A549 (cell line): ENCODE measurements at regions not wholly inside any gene's neighbourhood (a gene's known extent, or its start where the extent isn't known, plus 50 kb on each side); places are given as distances from the start of the nearest gene placed in this dataset.

Source experiments
- ATAC-seq, 2 experiments: fragments of 200-7000 bp in 1 of 2; fragments of >200 bp in 1 of 2; cut with Nextera tagmentation in 1 of 2; cut with Tn5 transposase in 1 of 2; 3 replicates each; pipeline versions ENCODE4 v1.8.0 to v1.9.1; 2018 to 2020; ENCODE audit warnings: mild to moderate bottlenecking in 1 of 2, moderate library complexity in 1 of 2
- CTCF ChIA-PET: fragments of 300-600 bp; sonication (Branson Sonifier 250); formaldehyde crosslinking; extraction: SDS; loops from one replicate; lab custom pipeline; 2021; ENCODE audit warnings: antibody characterized with exemption, inconsistent platforms; lab: Yijun Ruan, JAX
- POLR2A ChIA-PET: fragments of 350-600 bp; formaldehyde crosslinking; extraction: SDS; loops from one replicate; lab custom pipeline; 2021; ENCODE audit warnings: antibody characterized with exemption, inconsistent platforms; lab: Yijun Ruan, JAX
- DNase-seq, 2 experiments: peaks; one replicate each; pipeline versions ENCODE4 v3.0.0 to v3.0.0-alpha.2; 2011 to 2016; ENCODE audit warnings: low read depth in 1 of 2, low spot score in 1 of 2
- FAIRE-seq: peaks from 2 replicates; lab custom pipeline; 2011; peaks lifted over from hg19 to GRCh38; lab: Jason Lieb, UNC
- H3K27ac ChIP-seq, 2 experiments: fragments of >200 bp; sonication (Bioruptor Twin); formaldehyde crosslinking; 3 replicates each; pipeline ENCODE4 v1.5.1; 2016 to 2017
- H3K4me1 ChIP-seq: fragments of >200 bp; sonication (Bioruptor Twin); formaldehyde crosslinking; 3 replicates; pipeline ENCODE4 v1.6.1; 2016
- H3K4me2 ChIP-seq: fragments of >200 bp; sonication (Bioruptor Twin); formaldehyde crosslinking; 3 replicates; pipeline ENCODE4 v1.6.1; 2016
- H3K4me3 ChIP-seq: fragments of >200 bp; sonication (Bioruptor Twin); formaldehyde crosslinking; 3 replicates; pipeline ENCODE4 v1.5.1; 2016
- H3K9me3 ChIP-seq: fragments of >200 bp; sonication (Bioruptor Twin); formaldehyde crosslinking; 3 replicates; pipeline ENCODE4 v1.6.1; 2016
- BCL3 ChIP-seq: fragments of >200 bp; sonication (Bioruptor Twin); formaldehyde crosslinking; IDR thresholded peaks from 3 replicates; pipeline ENCODE4 v1.6.1; 2016
- BHLHE40 ChIP-seq: IDR thresholded peaks from 2 replicates; pipeline ENCODE4 v1.6.1; 2012; ENCODE audit warnings: low read depth, low read length, inconsistent platforms
- CEBPB ChIP-seq, 2 experiments: fragments of >200 bp in 1 of 2; sonication (Bioruptor Twin) in 1 of 2; formaldehyde crosslinking in 1 of 2; IDR thresholded peaks; 2 replicates each; pipeline ENCODE4 v1.6.1; 2012 to 2016
- E2F6 ChIP-seq: IDR thresholded peaks from 2 replicates; pipeline ENCODE4 v1.6.1; 2012; ENCODE audit warnings: low read depth, borderline replicate concordance
- EHF ChIP-seq: fragments of 250-450 bp; sonication (Bioruptor Pico); IDR thresholded peaks from 2 replicates; pipeline ENCODE4 v1.5.0; 2020; ENCODE audit warnings: mild to moderate bottlenecking
- EHMT2 ChIP-seq: fragments of 200-600 bp; sonication (generic); IDR thresholded peaks from 2 replicates; pipeline ENCODE4 v1.6.1; 2016; ENCODE audit warnings: antibody characterized with exemption, low read depth, mild to moderate bottlenecking, moderate library complexity
- EP300 ChIP-seq, 2 experiments: fragments of >200 bp; sonication (Bioruptor Twin); formaldehyde crosslinking; IDR thresholded peaks; 2 replicates in 1 of 2; 3 replicates in 1 of 2; pipeline ENCODE4 v1.6.1; 2016 to 2017
- FOSB ChIP-seq: fragments of 250-450 bp; sonication (Bioruptor Pico); IDR thresholded peaks from 2 replicates; pipeline ENCODE4 v1.5.0; 2020; ENCODE audit warnings: mild to moderate bottlenecking, moderate library complexity
- HES2 ChIP-seq: fragments of >200 bp; sonication (Bioruptor Twin); formaldehyde crosslinking; IDR thresholded peaks from 2 replicates; pipeline ENCODE4 v1.6.1; 2016
- HMGXB4 ChIP-seq: fragments of 250-450 bp; sonication (Bioruptor Pico); IDR thresholded peaks from 2 replicates; pipeline ENCODE4 v1.5.0; 2021; ENCODE audit warnings: mild to moderate bottlenecking, moderate library complexity, borderline replicate concordance
- HOXB13 ChIP-seq: fragments of 250-450 bp; sonication (Bioruptor Pico); IDR thresholded peaks from 2 replicates; pipeline ENCODE4 v1.5.0; 2020; ENCODE audit warnings: low read depth, mild to moderate bottlenecking, moderate library complexity
- JUN ChIP-seq, 2 experiments: fragments of >200 bp; sonication (Bioruptor Twin); formaldehyde crosslinking; IDR thresholded peaks; 2 replicates in 1 of 2; 3 replicates in 1 of 2; pipeline ENCODE4 v1.6.1; 2016 to 2017
- KDM1A ChIP-seq: fragments of 200-600 bp; sonication (generic); IDR thresholded peaks from 2 replicates; pipeline ENCODE4 v1.6.1; 2016; ENCODE audit warnings: low read depth, mild to moderate bottlenecking
- KDM5A ChIP-seq: fragments of 200-600 bp; sonication (generic); IDR thresholded peaks from 2 replicates; pipeline ENCODE4 v1.6.1; 2016; ENCODE audit warnings: antibody characterized with exemption, mild to moderate bottlenecking
- MAX ChIP-seq: IDR thresholded peaks from 2 replicates; pipeline ENCODE4 v1.6.1; 2012
- NPAS2 ChIP-seq: fragments of 250-450 bp; sonication (Bioruptor Pico); IDR thresholded peaks from 2 replicates; pipeline ENCODE4 v1.8.0; 2022; ENCODE audit warnings: mild to moderate bottlenecking, moderate library complexity, borderline replicate concordance
- NR3C1 ChIP-seq: fragments of >200 bp; sonication (Bioruptor Twin); formaldehyde crosslinking; IDR thresholded peaks from 3 replicates; pipeline ENCODE4 v1.6.1; 2017
- PBX3 ChIP-seq: IDR thresholded peaks from 2 replicates; pipeline ENCODE4 v1.6.1; 2012
- RCOR1 ChIP-seq: fragments of 150-350 bp; IDR thresholded peaks from 2 replicates; pipeline ENCODE4 v1.6.1; 2014; ENCODE audit warnings: antibody characterized with exemption, low read length, low read depth
- RNF2 ChIP-seq: fragments of 200-600 bp; sonication (generic); IDR thresholded peaks from 2 replicates; pipeline ENCODE4 v1.6.1; 2016; ENCODE audit warnings: low read depth, mild to moderate bottlenecking, antibody characterized with exemption, moderate library complexity, borderline replicate concordance
- SMC3 ChIP-seq: fragments of >200 bp; sonication (Bioruptor Twin); formaldehyde crosslinking; IDR thresholded peaks from 3 replicates; pipeline ENCODE4 v1.6.1; 2018; ENCODE audit warnings: inconsistent platforms
- TP53 ChIP-seq: fragments of 250-450 bp; sonication (Bioruptor Pico); IDR thresholded peaks from 2 replicates; pipeline ENCODE4 v1.5.0; 2021; ENCODE audit warnings: mild to moderate bottlenecking, moderate library complexity
- ZFP36 ChIP-seq: fragments of 450-650 bp; IDR thresholded peaks from 2 replicates; pipeline ENCODE4 v1.6.1; 2014; ENCODE audit warnings: borderline replicate concordance; ENCODE audit not compliant: partially characterized antibody
- WGBS: methylation state at CpG from one replicate; pipeline ENCODE4 v1.1.6; 2017; ENCODE audit errors: missing lambda C conversion rate; 5-methylcytosine and 5-hydroxymethylcytosine counted together

- TF ChIP-seq ZFP36 (no peak), EHF (CRISPR knock-in tag) (no peak), KDM1A (no peak)
- Histone ChIP-seq H3K4me1 (no peaks in the 10 kb centered on the region), H3K4me3 (no peak overlapping the region), H3K27ac (no peak overlapping the region), H3K9me3 (0 out of 3 replicates have a peak, but pooled peaks cover 3% of the 10 kb centered on the region), H3K4me2 (no peak overlapping the region)
- ATAC-seq (no peak), FAIRE-seq (no peak), DNase-seq (no peak)
- ChIA-PET CTCF (interaction anchor here (0.8 to 1.7 kb wide), 2 partner anchors 11 to 12 kb away, joined by 3 to 4 read pairs; no protein-coding TSS in a partner anchor), POLR2A (no interaction called here)
- WGBS, result 4% methylated on average over 1 of the region's 1 CpG
These were observed 665.6 kb upstream of the CCDC54 start for GRCh38 chr3:106711650-106712049.

GRCh38 chr3:106714400-106714799, 662.8 kb upstream of the CCDC54 start:
- ATAC-seq, result no peak

GRCh38 chr3:106715286-106715685, 662.0 kb upstream of the CCDC54 start:
- Histone ChIP-seq H3K9me3 (0 out of 3 replicates have a peak, but pooled peaks cover 3% of the 10 kb centered on the region), H3K4me1 (no peaks in the 10 kb centered on the region), H3K4me2 (no peak overlapping the region), H3K27ac (no peak overlapping the region), H3K4me3 (no peak overlapping the region)
- TF ChIP-seq RCOR1 (no peak), TP53 (no peak), HOXB13 (no peak), HES2 (no peak), CEBPB (IDR thresholded peaks at IDR 0.05) (no peak), MAX (no peak), EHMT2 (no peak)
- ATAC-seq (no peak), FAIRE-seq (no peak), DNase-seq (no peak)
- CTCF ChIA-PET, result interaction anchor here (0.7 kb wide), 1 partner anchor 226 kb away, joined by 3 read pairs; no protein-coding TSS in a partner anchor
- POLR2A ChIA-PET, result no interaction called here
- WGBS, result 86% methylated on average over 3 of the region's 3 CpGs

More at GRCh38 chr3:106714400-106714799, 662.8 kb upstream of the CCDC54 start:
- DNase-seq (no peak), FAIRE-seq (no peak)
- POLR2A ChIA-PET, result no interaction called here
- H3K4me2 ChIP-seq, result no peak overlapping the region
- no peak overlapping the region for H3K4me3 ChIP-seq
- CTCF ChIA-PET, result interaction anchor here (0.9 kb wide), 1 partner anchor 16 kb away, joined by 3 read pairs; no protein-coding TSS in a partner anchor
- H3K4me1 ChIP-seq, result no peaks in the 10 kb centered on the region
- H3K9me3 ChIP-seq, result 0 out of 3 replicates have a peak, but pooled peaks cover 3% of the 10 kb centered on the region
- no peak overlapping the region for H3K27ac ChIP-seq
- TF ChIP-seq E2F6, result no peak
- TF ChIP-seq BHLHE40, result no peak
- TF ChIP-seq BCL3, result no peak
- TF ChIP-seq FOSB (CRISPR knock-in tag), result no peak

GRCh38 chr3:106717178-106717780, 660.0 kb upstream of the CCDC54 start:
- ATAC-seq, result no peak
- no peak for DNase-seq
- CTCF ChIA-PET, result no interaction called here
- no peak overlapping the region for H3K27ac ChIP-seq
- FAIRE-seq, result no peak
- POLR2A ChIA-PET, result no interaction called here
- H3K9me3 ChIP-seq, result peaks cover 3% of the 10 kb centered on the region; the same call in 1 of the 3 replicates
- H3K4me2 ChIP-seq, result no peak overlapping the region
- 9% methylated on average over 1 of the region's 1 CpG for WGBS
- no peak overlapping the region for H3K4me3 ChIP-seq
- no peaks in the 10 kb centered on the region for H3K4me1 ChIP-seq
- no peak for TF ChIP-seq EP300 (IDR thresholded peaks at IDR 0.05)
- no peak for TF ChIP-seq HMGXB4
- no peak for TF ChIP-seq PBX3
- no peak for TF ChIP-seq NR3C1
- no peak for TF ChIP-seq KDM5A
- TF ChIP-seq NPAS2 (CRISPR knock-in tag), result no peak
- TF ChIP-seq JUN (IDR thresholded peaks at IDR 0.05), result no peak
- TF ChIP-seq MAX, result no peak
- TF ChIP-seq SMC3, result no peak
- TF ChIP-seq CEBPB (IDR thresholded peaks at IDR 0.05), result no peak
- TF ChIP-seq RNF2, result no peak
- TF ChIP-seq, all 56 proteins: peak for 0
